IMR-90 (cell line): ENCODE measurements at regions not wholly inside any gene's neighbourhood (a gene's known extent, or its start where the extent isn't known, plus 50 kb on each side); places are given as distances from the start of the nearest gene placed in this dataset.

Experiments used
- CEBPB ChIP-seq: IDR thresholded peaks from 2 replicates; pipeline ENCODE4 v1.6.1; 2012; ENCODE audit warnings: low read depth, low read length, improper control_type of control experiment
- CTCF ChIP-seq: conservative IDR thresholded peaks from 2 replicates; pipeline ENCODE4 v1.5.1; 2012; ENCODE audit warnings: mild to moderate bottlenecking, low read depth, low read length, improper control_type of control experiment
- ELK1 ChIP-seq: fragments of 150-350 bp; IDR thresholded peaks from 2 replicates; pipeline ENCODE4 v1.6.1; 2016; ENCODE audit warnings: low read depth, mild to moderate bottlenecking, low read length, moderate library complexity, borderline replicate concordance
- FOS ChIP-seq: fragments of 150-350 bp; IDR thresholded peaks from 2 replicates; pipeline ENCODE4 v1.6.1; 2016; ENCODE audit warnings: low read depth, low read length
- MXI1 ChIP-seq: IDR thresholded peaks from 2 replicates; pipeline ENCODE4 v1.6.1; 2012; ENCODE audit warnings: low read depth, mild to moderate bottlenecking, low read length, moderate library complexity, borderline replicate concordance
- POLR2A ChIP-seq: IDR thresholded peaks from 2 replicates; pipeline ENCODE4 v1.6.1; 2012; ENCODE audit warnings: mild to moderate bottlenecking, low read depth, low read length
- RFX5 ChIP-seq: IDR thresholded peaks from 2 replicates; pipeline ENCODE4 v1.8.0; 2012; ENCODE audit warnings: low read depth, mild to moderate bottlenecking, low read length, moderate library complexity
- SMC3 ChIP-seq: fragments of 150-350 bp; IDR thresholded peaks from 2 replicates; pipeline ENCODE4 v1.6.1; 2016; ENCODE audit warnings: low read depth, mild to moderate bottlenecking, antibody characterized with exemption, low read length, moderate library complexity
- USF2 ChIP-seq: fragments of 150-350 bp; IDR thresholded peaks from 2 replicates; pipeline ENCODE4 v1.6.1; 2017; ENCODE audit warnings: mild to moderate bottlenecking, antibody characterized with exemption, low read length, low read depth

DNA sequence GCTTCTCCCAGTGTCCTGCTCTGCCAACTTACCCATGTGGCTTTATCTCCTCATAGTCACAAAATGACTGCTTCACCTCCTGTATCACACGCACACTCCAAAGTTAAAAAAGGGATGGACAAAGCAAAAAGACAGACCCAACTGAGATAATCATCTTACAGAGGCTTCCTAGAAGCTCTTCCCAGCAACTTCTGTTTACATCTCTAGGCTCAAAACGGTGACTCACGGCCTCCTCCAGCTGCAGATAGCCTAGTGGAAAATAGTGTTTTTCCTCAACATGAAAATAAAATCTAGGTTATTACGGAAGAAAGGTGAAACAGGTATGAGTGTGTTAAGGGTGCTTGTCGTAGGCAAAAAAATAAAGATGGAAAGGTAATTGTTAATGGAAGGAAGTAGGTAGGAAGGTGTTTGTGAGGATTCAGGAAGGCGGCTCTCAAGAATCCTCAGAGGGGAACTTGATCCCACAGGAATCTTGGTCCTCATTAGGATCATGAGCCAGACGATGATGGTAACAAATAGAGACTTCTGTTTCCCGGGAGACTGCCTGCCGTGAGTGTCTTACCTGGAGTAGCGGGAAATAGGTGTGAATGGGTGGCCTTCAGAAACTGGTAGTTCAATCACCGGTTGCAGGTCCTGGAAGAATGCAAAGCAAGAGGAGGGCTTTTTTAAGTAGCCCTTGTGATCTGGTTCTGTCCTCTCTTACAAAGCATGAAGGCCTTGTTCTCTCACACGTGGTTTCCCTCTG lies 487.5 kb upstream of the TMEM132C start:
- TF ChIP-seq POLR2A (no peak), CTCF (no peak), ELK1 (no peak), SMC3 (no peak), CEBPB (no peak), USF2 (no peak), RFX5 (no peak), MXI1 (no peak), FOS (no peak)
